ENCODE measurements at regions not wholly inside any gene's neighbourhood (a gene's known extent, or its start where the extent isn't known, plus 50 kb on each side); places are given as distances from the start of the nearest gene placed in this dataset.

DNA sequence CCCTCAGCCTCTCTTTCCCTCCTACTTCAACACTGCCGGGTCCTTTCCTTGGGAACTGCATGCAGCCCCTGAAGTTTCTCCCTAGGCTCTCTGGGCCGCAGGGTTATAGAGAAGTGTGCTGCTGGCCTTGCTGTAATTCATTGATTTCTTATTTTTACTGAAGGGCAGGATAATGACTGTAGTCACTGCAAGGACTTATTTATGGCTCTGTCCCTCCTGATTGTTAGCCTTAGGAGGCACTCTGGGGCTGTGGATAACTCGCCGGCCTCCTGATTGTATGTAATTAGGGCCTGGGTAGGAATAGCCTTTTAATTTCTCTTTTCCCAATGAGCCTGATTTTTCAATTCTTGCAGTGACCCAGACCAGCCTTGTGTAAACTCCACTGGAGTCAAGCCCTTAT is 138.3 kb upstream of the CDH13 start:
- Histone ChIP-seq H3K4me3 (ENCODE audit: low read length) (no peak overlapping the region), H3K36me3 (ENCODE audit: insufficient read depth, low read length) (no peaks in the 10 kb centered on the region), H3K9me3 (replicated peaks; ENCODE audit: low read length) (no peaks in the 10 kb centered on the region), H3K4me1 (ENCODE audit: control insufficient read depth, insufficient read depth, low read length) (no peaks in the 10 kb centered on the region), H3K4me2 (ENCODE audit: low read length) (no peak overlapping the region), H3K27me3 (ENCODE audit: control insufficient read depth, insufficient read depth, low read length) (peaks cover 5% of the 10 kb centered on the region), H3K9ac (ENCODE audit: low read depth, low read length) (no peak overlapping the region)

GRCh38 chr16:82481455-82481854 is 145.3 kb upstream of the CDH13 start:
- no peak overlapping the region for H3K9ac ChIP-seq (ENCODE audit: low read depth, low read length)
- H3K27me3 ChIP-seq (ENCODE audit: control insufficient read depth, insufficient read depth, low read length), result peaks cover 12% of the 10 kb centered on the region
- no peaks in the 10 kb centered on the region for H3K4me1 ChIP-seq (ENCODE audit: control insufficient read depth, insufficient read depth, low read length)
- H3K4me3 ChIP-seq (ENCODE audit: low read length), result no peak overlapping the region
- H3K36me3 ChIP-seq (ENCODE audit: insufficient read depth, low read length), result no peaks in the 10 kb centered on the region
- H3K4me2 ChIP-seq (ENCODE audit: low read length), result no peak overlapping the region
- H3K9me3 ChIP-seq (replicated peaks; ENCODE audit: low read length), result no peaks in the 10 kb centered on the region

- Histone ChIP-seq H3K27me3 (ENCODE audit: control insufficient read depth, insufficient read depth, low read length) (peaks cover 20% of the 10 kb centered on the region), H3K9ac (ENCODE audit: low read depth, low read length) (no peak overlapping the region), H3K9me3 (replicated peaks; ENCODE audit: low read length) (no peaks in the 10 kb centered on the region), H3K36me3 (ENCODE audit: insufficient read depth, low read length) (no peaks in the 10 kb centered on the region), H3K4me2 (ENCODE audit: low read length) (no peak overlapping the region), H3K4me1 (ENCODE audit: control insufficient read depth, insufficient read depth, low read length) (no peaks in the 10 kb centered on the region), H3K4me3 (ENCODE audit: low read length) (no peak overlapping the region)
These were observed 150.0 kb upstream of the CDH13 start for GRCh38 chr16:82476786-82477185.

DNA sequence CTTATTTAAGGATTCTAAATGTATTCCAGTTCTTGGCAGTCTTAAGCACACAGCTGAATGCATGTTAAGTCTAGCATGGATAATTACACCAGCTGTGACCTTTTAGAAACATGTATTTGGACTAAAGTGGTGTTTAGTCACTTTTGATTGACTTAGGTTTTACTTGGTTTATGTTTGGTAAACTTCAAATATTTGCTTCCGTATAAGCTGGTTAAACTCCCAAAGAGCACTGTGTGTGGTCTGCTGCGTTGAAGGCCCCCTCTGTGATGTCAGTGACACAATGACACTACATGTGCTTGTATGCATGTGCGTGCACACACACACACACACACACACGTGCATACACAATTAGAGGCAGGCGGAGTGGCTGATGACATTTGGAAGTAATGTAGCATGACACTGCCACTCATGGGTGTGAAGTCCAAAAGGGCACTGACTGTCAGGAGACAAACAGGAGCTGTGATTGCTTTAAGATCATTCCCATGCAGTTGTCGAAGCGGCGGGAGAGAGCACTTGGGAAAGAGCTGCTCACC is 156.1 kb upstream of the CDH13 start:
- Histone ChIP-seq H3K9ac (ENCODE audit: low read depth, low read length) (no peak overlapping the region), H3K36me3 (ENCODE audit: insufficient read depth, low read length) (no peaks in the 10 kb centered on the region), H3K4me3 (ENCODE audit: low read length) (no peak overlapping the region), H3K9me3 (replicated peaks; ENCODE audit: low read length) (no peaks in the 10 kb centered on the region), H3K4me2 (ENCODE audit: low read length) (no peak overlapping the region), H3K4me1 (ENCODE audit: control insufficient read depth, insufficient read depth, low read length) (no peaks in the 10 kb centered on the region), H3K27me3 (ENCODE audit: control insufficient read depth, insufficient read depth, low read length) (peaks cover 40% of the 10 kb centered on the region)

DNA sequence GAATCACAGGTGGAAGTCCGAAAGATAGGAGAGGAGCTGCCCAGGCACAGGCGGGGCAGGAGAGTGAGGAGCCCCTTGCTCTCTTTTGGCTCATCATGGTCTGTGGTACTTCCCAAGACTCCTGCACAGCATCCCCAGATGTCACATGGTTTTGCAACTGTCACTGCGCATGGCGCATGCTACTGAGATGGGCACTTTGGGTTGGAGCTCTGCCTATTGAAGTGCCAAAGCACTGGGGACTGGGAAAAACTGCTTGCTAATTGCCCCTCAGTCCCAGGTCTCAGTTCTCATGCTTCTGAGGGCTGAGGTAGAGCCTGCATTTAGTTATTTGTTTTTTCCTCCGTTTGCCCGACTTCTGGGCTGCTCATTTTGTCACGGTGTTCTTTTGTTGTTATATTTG is 156.8 kb upstream of the CDH13 start:
- Histone ChIP-seq H3K27me3 (ENCODE audit: control insufficient read depth, insufficient read depth, low read length) (peaks cover 40% of the 10 kb centered on the region), H3K4me1 (ENCODE audit: control insufficient read depth, insufficient read depth, low read length) (no peaks in the 10 kb centered on the region), H3K9me3 (replicated peaks; ENCODE audit: low read length) (no peaks in the 10 kb centered on the region), H3K4me3 (ENCODE audit: low read length) (no peak overlapping the region), H3K36me3 (ENCODE audit: insufficient read depth, low read length) (no peaks in the 10 kb centered on the region), H3K4me2 (ENCODE audit: low read length) (no peak overlapping the region), H3K9ac (ENCODE audit: low read depth, low read length) (no peak overlapping the region)

GRCh38 chr16:82464187-82464586 is 162.6 kb upstream of the CDH13 start:
- no peaks in the 10 kb centered on the region for H3K4me1 ChIP-seq (ENCODE audit: control insufficient read depth, insufficient read depth, low read length)
- no peaks in the 10 kb centered on the region for H3K36me3 ChIP-seq (ENCODE audit: insufficient read depth, low read length)
- H3K9me3 ChIP-seq (replicated peaks; ENCODE audit: low read length), result no peaks in the 10 kb centered on the region
- no peak overlapping the region for H3K4me2 ChIP-seq (ENCODE audit: low read length)
- no peak overlapping the region for H3K9ac ChIP-seq (ENCODE audit: low read depth, low read length)
- no peak overlapping the region for H3K4me3 ChIP-seq (ENCODE audit: low read length)
- peaks cover 20% of the 10 kb centered on the region for H3K27me3 ChIP-seq (ENCODE audit: control insufficient read depth, insufficient read depth, low read length)

DNA sequence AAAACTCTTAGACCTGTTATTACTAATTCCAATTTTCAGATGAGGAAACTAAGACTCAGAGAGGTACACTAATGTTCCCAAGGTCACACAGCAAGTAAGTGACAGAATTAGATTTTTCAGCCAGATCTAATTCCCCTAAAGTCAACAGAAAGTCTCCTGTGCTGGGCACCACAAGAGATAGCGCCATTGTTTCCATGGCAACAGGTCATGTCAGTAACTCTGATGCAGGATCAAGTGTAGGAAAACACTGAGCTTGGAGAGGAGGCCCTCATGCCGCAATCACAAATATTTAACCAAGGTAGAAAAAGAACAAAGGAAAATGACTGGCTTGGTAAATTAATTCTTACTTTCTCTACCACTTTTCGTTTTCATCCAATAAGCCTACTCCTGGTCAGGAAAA is 166.0 kb upstream of the CDH13 start:
- Histone ChIP-seq H3K9me3 (replicated peaks; ENCODE audit: low read length) (no peaks in the 10 kb centered on the region), H3K4me2 (ENCODE audit: low read length) (no peak overlapping the region), H3K4me3 (ENCODE audit: low read length) (no peak overlapping the region), H3K4me1 (ENCODE audit: control insufficient read depth, insufficient read depth, low read length) (no peaks in the 10 kb centered on the region), H3K36me3 (ENCODE audit: insufficient read depth, low read length) (no peaks in the 10 kb centered on the region), H3K9ac (ENCODE audit: low read depth, low read length) (no peak overlapping the region), H3K27me3 (ENCODE audit: control insufficient read depth, insufficient read depth, low read length) (peaks cover 17% of the 10 kb centered on the region)

DNA sequence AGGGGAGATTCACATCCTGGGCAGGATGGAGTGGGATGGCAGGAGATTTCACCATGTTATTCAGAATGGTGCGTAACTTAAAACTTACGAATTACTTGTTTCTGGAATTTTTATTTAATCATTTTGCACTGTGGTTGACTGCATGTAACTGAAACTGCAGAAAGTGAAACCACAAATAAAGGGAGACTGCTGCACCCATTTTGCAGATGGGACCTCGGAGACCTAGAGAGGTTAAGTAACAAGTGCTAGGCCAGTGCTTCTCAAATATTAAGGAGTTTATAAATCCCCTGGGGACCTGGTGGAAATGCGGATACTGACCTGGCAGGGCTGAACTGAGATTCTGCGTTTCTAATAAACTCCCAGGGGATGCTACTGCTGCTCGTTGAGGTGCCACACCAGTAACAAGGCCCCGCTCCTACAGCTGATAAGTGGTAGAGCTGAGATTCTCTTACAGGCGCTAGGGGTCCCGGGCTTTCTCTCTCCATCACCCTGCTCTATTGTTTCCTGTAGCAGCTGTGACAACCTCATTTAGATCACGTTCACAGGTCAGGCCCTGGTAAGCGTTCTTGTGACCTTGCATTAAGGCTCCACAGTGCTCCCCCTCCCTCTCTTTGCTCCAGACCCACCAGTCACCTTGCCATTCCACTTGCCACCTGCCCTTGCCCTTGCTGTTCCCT is 167.1 kb upstream of the CDH13 start:
- Histone ChIP-seq H3K9ac (ENCODE audit: low read depth, low read length) (no peak overlapping the region), H3K4me1 (ENCODE audit: control insufficient read depth, insufficient read depth, low read length) (no peaks in the 10 kb centered on the region)

GRCh38 chr16:82456683-82457082 is 170.1 kb upstream of the CDH13 start:
- H3K4me3 ChIP-seq (ENCODE audit: low read length), result no peak overlapping the region
- peaks cover 24% of the 10 kb centered on the region for H3K27me3 ChIP-seq (ENCODE audit: control insufficient read depth, insufficient read depth, low read length)

More for the DNA sequence above, 167.1 kb upstream of the CDH13 start:
- H3K36me3 ChIP-seq (ENCODE audit: insufficient read depth, low read length), result no peaks in the 10 kb centered on the region
- H3K9me3 ChIP-seq (replicated peaks; ENCODE audit: low read length), result no peaks in the 10 kb centered on the region
- peaks cover 17% of the 10 kb centered on the region for H3K27me3 ChIP-seq (ENCODE audit: control insufficient read depth, insufficient read depth, low read length)
- H3K4me3 ChIP-seq (ENCODE audit: low read length), result no peak overlapping the region
- H3K4me2 ChIP-seq (ENCODE audit: low read length), result no peak overlapping the region

DNA sequence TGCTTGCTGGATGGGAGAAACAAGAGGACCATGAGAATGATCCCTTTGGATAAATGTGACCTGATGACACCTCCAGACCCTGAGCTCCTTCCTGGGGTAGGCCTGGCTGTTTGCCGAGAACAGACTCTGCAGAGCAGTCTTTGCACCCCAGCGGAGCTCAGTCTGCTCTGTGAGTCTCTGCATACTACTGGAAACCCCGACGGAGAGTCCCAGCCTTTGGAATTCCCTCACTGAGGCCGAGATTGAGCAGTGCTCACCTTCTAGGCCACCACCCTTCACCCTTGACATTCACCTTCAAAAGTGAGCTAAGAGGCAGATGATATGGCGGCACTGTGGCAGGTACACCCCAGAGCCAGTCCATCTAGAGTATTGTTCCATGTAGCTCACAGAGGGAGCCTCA is 172.2 kb upstream of the CDH13 start:
- no peaks in the 10 kb centered on the region for H3K36me3 ChIP-seq (ENCODE audit: insufficient read depth, low read length)
- H3K27me3 ChIP-seq (ENCODE audit: control insufficient read depth, insufficient read depth, low read length), result peaks cover 22% of the 10 kb centered on the region
- no peaks in the 10 kb centered on the region for H3K4me1 ChIP-seq (ENCODE audit: control insufficient read depth, insufficient read depth, low read length)
- no peak overlapping the region for H3K9ac ChIP-seq (ENCODE audit: low read depth, low read length)
- H3K4me3 ChIP-seq (ENCODE audit: low read length), result no peak overlapping the region
- H3K9me3 ChIP-seq (replicated peaks; ENCODE audit: low read length), result no peaks in the 10 kb centered on the region
- H3K4me2 ChIP-seq (ENCODE audit: low read length), result no peak overlapping the region

More at GRCh38 chr16:82456683-82457082, 170.1 kb upstream of the CDH13 start:
- Histone ChIP-seq H3K4me2 (ENCODE audit: low read length) (no peak overlapping the region), H3K36me3 (ENCODE audit: insufficient read depth, low read length) (no peaks in the 10 kb centered on the region), H3K4me1 (ENCODE audit: control insufficient read depth, insufficient read depth, low read length) (no peaks in the 10 kb centered on the region), H3K9me3 (replicated peaks; ENCODE audit: low read length) (no peaks in the 10 kb centered on the region), H3K9ac (ENCODE audit: low read depth, low read length) (no peak overlapping the region)

DNA sequence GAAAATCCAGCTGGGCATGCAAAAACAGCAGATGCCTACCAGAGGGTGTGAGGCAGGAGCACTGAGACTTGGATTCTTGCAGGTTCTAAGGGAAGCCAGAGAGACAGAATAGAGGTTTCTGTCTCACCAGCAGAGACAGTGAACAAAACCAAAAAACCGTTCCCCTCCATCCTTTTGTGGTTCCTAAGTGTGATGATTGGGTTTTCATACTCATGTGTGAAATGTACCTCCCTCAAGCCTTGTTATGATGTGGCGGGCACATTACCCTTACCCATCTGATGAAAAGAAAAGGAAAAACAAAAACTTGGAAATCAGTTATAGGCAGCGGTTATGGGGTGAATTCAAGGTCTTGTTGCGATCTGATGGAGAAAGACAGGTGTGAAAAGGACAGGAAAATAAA is 172.6 kb upstream of the CDH13 start:
- H3K36me3 ChIP-seq (ENCODE audit: insufficient read depth, low read length), result no peaks in the 10 kb centered on the region
- H3K27me3 ChIP-seq (ENCODE audit: control insufficient read depth, insufficient read depth, low read length), result peaks cover 24% of the 10 kb centered on the region
- no peaks in the 10 kb centered on the region for H3K4me1 ChIP-seq (ENCODE audit: control insufficient read depth, insufficient read depth, low read length)
- H3K4me3 ChIP-seq (ENCODE audit: low read length), result no peak overlapping the region
- H3K9ac ChIP-seq (ENCODE audit: low read depth, low read length), result no peak overlapping the region
- H3K9me3 ChIP-seq (replicated peaks; ENCODE audit: low read length), result no peaks in the 10 kb centered on the region
- no peak overlapping the region for H3K4me2 ChIP-seq (ENCODE audit: low read length)
